Stimulated activated CD4-positive, alpha-beta T cell treated with anti-CD3 and anti-CD28 coated beads, Interleukin-12 subunit alpha, Interleukin-12 subunit beta, amount 100 ng/mL, for 48 hours (primary cell): ENCODE measurements at regions not wholly inside any gene's neighbourhood (a gene's known extent, or its start where the extent isn't known, plus 50 kb on each side); places are given as distances from the start of the nearest gene placed in this dataset.

Experiments
- DNase-seq, 3 donors: peaks; one replicate each; pipeline ENCODE4 v3.0.0-alpha.2; 2020; ENCODE audit warnings: low read depth in 2 of 3, low spot score in 1 of 3

- no peak for DNase-seq
Observed at GRCh38 chr4:166335256-166335938, 462.4 kb downstream of the TLL1 start.

- DNase-seq, result no peak
Observed at GRCh38 chr4:166341992-166342391, 469.0 kb downstream of the TLL1 start.

DNA sequence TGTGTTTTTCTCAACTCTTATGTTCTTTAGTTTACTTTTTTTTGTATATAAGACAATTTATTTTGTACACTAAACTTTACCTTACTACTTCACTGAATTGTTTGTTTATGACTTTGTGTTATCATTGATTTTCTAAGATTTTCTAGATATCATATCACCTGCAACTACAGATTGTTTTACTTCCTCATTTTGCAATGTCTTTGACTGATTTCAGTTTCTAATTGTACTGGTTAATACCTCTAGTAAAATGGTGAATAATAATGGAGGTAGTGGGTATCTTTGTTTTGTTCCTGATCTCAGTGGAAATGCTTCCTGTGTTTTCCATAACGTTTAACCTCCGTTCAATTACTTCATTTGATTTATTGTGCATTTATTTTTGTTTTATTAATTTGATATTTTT lies 490.2 kb downstream of the TLL1 start:
- no peak for DNase-seq

DNA sequence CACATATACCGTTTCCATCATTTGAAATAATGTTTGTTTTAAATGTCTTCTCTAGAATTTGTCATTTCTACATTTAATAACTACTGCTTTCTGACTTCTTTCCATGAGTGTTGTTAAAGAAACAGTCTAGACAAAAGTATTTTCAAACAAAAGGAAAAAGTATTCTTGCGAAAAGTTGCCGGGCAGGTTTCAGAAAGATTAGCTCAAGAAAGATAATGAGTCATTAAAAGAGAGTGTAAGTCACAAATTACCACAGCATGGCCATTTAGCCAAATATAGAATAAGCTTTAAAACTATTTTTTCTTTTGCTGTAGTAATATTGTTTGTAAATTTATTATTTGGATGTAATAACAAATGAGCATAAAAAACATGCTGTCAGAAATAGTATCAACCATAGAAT lies 493.0 kb downstream of the TLL1 start:
- no peak for DNase-seq

- DNase-seq, result no peak
Observed at GRCh38 chr4:166377578-166377977, 504.5 kb downstream of the TLL1 start.

DNA sequence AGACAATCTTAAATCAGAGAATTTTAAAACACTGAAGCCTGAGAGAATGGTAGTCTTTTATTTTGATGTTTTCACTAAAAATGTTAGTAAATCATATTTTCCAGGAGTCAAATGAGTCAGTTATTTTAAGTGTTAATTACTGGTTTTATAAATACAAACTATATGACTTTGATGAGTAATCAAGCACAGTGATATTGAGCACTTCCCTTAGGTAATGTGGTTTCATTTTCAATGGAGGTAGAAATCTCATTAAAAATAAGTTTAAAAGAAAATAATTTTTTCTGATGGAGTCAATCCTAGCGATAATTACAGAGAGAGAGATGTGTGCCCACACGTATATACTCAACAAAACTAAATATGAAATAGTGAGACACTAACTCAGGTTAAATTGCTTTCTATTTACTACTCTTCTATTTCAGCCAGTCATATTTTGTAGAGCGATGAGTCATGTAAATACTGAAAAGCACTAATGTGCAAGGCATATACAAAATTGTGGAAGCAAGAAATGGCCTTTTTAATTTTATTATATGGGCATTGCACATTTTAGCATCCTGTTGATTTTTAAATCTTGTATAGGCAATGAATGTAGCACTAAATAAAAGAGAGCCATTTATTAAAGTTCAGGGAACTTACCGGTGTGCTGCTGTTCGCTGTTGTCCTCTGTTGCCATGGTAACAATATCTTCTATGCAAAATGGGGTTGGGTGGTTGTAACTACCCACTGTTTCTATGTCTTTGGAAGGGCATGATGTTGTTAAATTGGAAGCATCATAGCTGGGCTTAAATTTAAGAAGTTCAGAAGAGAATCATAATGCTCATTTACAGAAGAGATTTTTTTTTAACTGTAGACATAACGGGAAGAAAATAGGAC lies 513.7 kb downstream of the TLL1 start:
- DNase-seq, result no peak

DNA sequence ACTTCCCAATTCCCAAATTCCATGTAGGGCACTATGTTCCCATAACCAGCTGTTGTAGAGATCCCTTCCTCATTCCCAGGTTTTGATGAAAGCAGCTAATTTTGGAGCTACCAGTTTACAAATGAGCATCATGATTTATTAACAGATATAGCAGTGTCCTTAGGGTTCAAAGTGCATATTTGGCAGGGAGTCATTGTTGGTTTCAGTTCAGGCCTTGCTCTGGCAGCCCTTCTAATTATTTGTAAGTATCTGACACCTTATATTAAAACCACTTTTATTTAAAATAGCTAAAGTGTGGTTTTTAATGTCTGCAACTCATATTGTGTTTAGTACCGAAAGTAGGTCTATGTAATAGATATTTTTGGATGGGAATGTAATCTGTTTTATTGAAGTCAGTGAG lies 518.5 kb downstream of the TLL1 start:
- DNase-seq, result no peak

- no peak for DNase-seq
Observed at GRCh38 chr4:166399021-166399420, 526.0 kb downstream of the TLL1 start.

- no peak for DNase-seq
Observed at GRCh38 chr4:166400270-166400894, 527.3 kb downstream of the TLL1 start.

DNA sequence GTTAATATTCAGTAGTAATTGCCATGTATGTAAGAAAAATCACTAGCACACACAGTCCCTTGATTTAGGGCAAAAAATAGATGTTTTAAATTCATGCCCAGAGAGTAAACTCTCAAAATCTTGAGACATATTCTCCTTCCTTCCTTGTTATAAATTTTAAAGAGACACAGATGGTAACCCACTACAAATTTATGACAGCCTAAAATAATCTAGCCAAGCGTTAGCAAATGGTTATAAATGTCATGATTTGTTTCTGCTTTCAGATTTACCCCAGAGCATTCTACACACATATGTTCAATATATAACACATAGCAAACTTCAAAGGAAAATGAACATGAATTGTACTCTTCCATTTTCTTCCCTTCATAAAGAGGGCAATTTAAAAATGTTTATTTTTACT lies 540.3 kb downstream of the TLL1 start:
- DNase-seq, result no peak

GRCh38 chr4:166414431-166414830 lies 541.4 kb downstream of the TLL1 start:
- DNase-seq, result no peak

DNA sequence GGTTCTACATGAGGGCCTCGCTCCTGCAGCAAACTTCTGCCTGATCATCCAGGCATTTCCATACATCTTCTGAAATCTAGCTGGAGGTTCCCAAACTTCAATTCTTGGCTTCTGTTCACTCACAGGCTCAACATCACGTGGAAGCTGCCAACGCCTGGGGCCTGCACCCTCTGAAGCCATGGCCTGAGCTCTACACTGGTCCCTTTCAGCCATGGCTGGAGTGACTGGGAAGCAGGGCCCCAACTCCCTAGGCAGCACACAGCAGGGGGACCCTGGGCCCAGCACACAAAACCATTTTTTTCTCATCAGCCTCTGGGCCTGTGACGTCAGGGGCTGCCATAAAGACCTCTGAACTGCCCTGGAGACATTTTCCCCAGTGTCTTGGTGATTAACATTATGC lies 542.7 kb downstream of the TLL1 start:
- no peak for DNase-seq

DNA sequence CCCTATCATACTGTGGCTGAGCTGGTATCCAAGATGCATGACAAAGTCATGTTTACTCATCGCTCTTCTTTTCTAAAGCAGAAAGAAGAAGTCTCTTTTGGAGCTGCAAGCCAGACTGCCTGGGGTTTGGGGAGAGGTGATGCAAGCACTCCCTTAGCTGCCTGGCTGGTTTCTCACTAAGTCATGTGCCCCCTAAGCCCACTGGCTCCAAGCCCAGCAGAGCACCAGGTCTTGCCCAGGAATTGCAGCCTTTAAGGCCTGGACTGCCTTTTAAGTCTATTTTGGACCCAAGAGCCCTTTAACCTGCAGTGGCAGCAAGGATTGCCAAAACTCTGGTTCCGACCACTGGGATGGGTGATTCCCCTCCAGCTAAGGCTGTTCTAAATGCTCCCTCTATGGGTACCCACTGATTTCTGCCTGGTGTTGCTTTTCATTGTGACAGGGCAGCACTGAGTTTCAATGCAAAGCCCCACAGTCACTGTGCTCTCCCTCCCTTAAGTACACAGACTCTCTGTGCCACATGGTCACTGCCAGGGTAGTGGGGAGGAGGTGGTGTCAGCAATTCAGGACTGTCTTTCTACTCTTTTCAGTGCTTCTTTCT lies 548.6 kb downstream of the TLL1 start:
- DNase-seq, result no peak

DNA sequence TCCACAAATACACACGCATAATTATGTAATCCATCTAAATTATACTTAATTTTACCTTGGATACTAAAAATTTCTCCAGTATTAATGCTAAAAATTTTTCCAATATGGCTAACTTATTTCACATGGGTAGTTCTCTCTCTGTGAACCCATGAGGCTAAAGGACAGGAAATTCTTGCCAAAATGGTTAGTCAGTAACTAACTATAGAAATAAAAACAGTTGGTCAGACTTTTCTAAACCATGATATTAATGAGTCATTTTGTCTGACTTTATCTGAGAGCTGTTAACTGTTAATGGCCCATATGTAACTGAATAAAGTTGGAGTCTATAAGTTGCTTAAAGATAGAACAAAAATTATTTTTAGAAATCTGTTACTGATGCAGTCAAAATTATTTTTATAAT lies 549.4 kb downstream of the TLL1 start:
- no peak for DNase-seq

DNA sequence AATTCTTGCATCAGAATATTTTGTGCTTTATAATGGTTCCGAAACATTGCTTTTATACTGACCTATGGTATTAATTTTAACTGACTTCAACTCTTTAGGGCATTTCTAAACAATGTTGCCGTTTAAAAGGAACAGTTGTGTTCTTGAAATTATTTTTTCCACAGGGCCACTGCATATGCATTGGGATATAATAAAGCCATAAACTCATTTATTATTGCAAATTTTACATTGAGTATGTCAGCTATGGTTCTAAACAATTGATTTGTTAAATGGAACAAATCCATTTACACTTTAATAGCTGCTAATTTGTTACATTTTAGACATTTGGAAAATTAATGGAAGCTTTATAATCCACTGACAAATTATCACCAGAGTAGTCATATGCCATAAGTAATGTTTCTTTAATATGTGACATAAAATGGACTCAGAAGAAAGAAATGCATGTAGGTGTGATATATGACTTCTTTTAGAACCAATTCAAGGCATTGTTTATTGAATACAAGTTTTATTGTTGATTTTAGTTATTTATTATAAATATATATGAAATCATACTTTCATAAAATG lies 553.3 kb downstream of the TLL1 start:
- no peak for DNase-seq

GRCh38 chr4:166432125-166432524 lies 559.1 kb downstream of the TLL1 start:
- DNase-seq, result no peak

DNA sequence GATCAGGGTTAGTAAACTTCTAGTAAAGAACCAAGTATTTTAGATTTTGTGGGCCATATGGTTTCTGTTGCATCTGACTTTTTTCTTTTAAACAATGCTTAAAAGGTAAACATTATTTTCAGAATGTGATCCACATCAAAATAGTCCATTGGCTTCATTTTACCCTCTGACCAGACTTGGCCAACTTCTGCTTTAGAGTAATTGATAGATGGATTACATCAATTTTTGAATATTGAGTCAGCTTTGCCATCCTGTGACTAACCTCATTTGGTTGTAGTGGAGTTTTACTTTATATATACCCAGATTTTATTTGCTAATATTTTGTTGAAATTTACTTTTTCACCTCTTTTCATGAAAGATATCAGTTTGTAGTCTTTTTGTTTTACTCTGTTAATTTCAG lies 559.8 kb downstream of the TLL1 start:
- DNase-seq, result no peak

- DNase-seq, result no peak
Observed at GRCh38 chr4:166435449-166435848, 562.4 kb downstream of the TLL1 start.

GRCh38 chr4:166458756-166459155 lies 585.7 kb downstream of the TLL1 start:
- DNase-seq, result no peak

DNA sequence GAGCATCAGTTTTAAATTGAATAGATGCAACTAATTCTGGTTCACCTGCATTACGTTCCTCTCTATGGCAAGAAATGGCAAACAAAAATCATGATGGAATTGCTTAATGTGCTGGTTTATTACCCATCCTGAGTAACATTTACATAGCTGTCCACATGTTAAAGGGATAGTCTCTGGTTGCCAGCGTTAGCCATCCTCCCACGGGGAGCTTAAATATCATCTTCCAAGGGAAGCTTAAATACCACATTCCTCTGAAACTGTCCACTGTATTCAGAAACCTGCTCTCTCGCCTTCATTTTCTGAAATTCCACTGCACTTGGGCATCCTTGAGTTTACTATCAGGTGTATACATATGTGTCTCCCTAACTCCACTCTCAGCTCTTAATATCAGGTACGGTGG lies 586.6 kb downstream of the TLL1 start:
- DNase-seq, result no peak

DNA sequence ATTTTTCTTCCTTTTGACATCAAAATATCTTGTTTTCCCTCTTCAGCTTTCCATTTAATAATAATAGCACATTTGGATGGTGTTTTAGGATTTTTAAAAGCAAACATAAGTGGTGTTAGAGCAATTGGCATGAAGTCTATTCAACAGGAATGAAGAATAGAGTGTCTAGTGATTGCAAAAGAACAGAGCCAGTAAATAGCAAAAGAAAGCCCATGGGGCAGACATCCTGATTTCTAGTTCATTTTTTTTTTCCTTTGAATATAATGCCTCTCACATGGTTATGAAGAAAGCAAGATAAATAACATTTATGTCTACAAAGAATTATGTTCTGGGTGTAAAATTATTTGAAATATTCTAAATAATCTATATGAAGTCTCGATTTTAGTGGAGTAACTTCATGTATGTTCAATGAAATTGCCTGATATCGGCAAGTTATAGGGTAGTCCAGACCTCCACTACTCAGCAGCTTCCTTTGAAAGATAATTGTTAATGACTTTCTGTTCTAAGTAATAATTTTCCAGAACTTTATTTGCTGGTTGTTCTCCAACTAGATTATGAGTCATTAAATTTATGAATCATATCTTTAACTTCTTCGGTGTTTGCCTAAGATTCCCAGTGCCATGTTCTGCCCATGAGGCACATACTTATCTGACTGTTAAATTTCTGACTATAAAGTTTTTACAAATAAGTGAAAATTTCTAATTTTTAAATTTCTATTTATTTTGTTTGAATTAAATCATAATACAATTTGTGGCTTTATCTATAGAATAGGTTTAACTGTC lies 587.9 kb downstream of the TLL1 start:
- DNase-seq, result no peak
